K562 (cell line): ENCODE measurements at regions not wholly inside any gene's neighbourhood (a gene's known extent, or its start where the extent isn't known, plus 50 kb on each side); places are given as distances from the start of the nearest gene placed in this dataset.

Experiments used
- ATAC-seq: fragments of 200-7000 bp; cut with Tn5 transposase; 3 replicates; pipeline ENCODE4 v1.9.1; 2020; ENCODE audit warnings: moderate library complexity
- BruUV-seq: library from RNA; stranded (reverse); fragments of 400-500 nt; replicated peaks from 2 replicates; lab custom pipeline; 2021; lab: Mats Ljungman, UMichigan
- CTCF ChIA-PET: fragments of 300-600 bp; formaldehyde crosslinking; extraction: SDS; loops from one replicate; lab custom pipeline; 2021; ENCODE audit warnings: low intra/inter-chr PET ratio; lab: Yijun Ruan, JAX
- POLR2A ChIA-PET: fragments of 300-600, 350-650 bp; sonication (Branson Sonifier 250); formaldehyde crosslinking; extraction: SDS; loops from one replicate; lab custom pipeline; 2021; ENCODE audit warnings: antibody characterized with exemption, inconsistent platforms; lab: Yijun Ruan, JAX
- DNase-seq, 4 experiments: peaks; one replicate each; pipeline versions ENCODE4 v3.0.0 to v3.0.0-alpha.2; 2011 to 2018; ENCODE audit warnings: low spot score in 3 of 4, mixed read lengths in 3 of 4; ENCODE audit errors: extremely low read depth in 1 of 4
- FAIRE-seq: peaks from 2 replicates; lab custom pipeline; 2011; peaks lifted over from hg19 to GRCh38; lab: Jason Lieb, UNC
- H2AFZ ChIP-seq: 2 replicates; pipeline ENCODE4 v1.6.0; 2011; ENCODE audit warnings: low read depth, low read length, control low read depth, inconsistent platforms
- H3K27ac ChIP-seq: fragments of 200-600 bp; 3 replicates; pipeline ENCODE4 v1.8.0; 2011; ENCODE audit warnings: low read depth, mild to moderate bottlenecking, control low read depth, inconsistent platforms, low read length, moderate library complexity, mixed read lengths; ENCODE audit errors: extremely low read depth
- H3K27me3 ChIP-seq, 2 experiments: fragments of 300-600 bp in 1 of 2; 2 replicates in 1 of 2; 3 replicates in 1 of 2; pipeline versions ENCODE4 v1.6.0 to v1.8.0; 2011; ENCODE audit warnings: inconsistent platforms in 2 of 2, low read length in 2 of 2, mild to moderate bottlenecking in 1 of 2, mixed read lengths in 1 of 2, moderate library complexity in 1 of 2; ENCODE audit not compliant: control insufficient read depth in 2 of 2, insufficient read depth in 2 of 2
- H3K36me3 ChIP-seq: fragments of 300-600 bp; 3 replicates; pipeline ENCODE4 v1.8.0; 2011; ENCODE audit warnings: mild to moderate bottlenecking, low read length, inconsistent platforms; ENCODE audit not compliant: control insufficient read depth, insufficient read depth
- H3K4me1 ChIP-seq, 2 experiments: fragments of 200-600 bp in 1 of 2; replicated peaks in 1 of 2; 2 replicates in 1 of 2; 3 replicates in 1 of 2; pipeline versions ENCODE4 v1.5.1 to v1.8.0; 2011; ENCODE audit warnings: inconsistent platforms in 2 of 2, low read length in 2 of 2, mild to moderate bottlenecking in 1 of 2, mixed read lengths in 1 of 2, moderate library complexity in 1 of 2; ENCODE audit not compliant: control insufficient read depth in 2 of 2, insufficient read depth in 2 of 2
- H3K4me2 ChIP-seq: 2 replicates; pipeline ENCODE4 v1.6.1; 2011; ENCODE audit warnings: low read length, control low read depth, inconsistent platforms, mixed read lengths; ENCODE audit not compliant: insufficient read depth
- H3K4me3 ChIP-seq: fragments of 200-600 bp; sonication (generic), shearing (Covaris generic); 2 replicates; pipeline ENCODE4 v1.5.1; 2016; ENCODE audit warnings: control low read depth, inconsistent platforms
- H3K79me2 ChIP-seq: fragments of 200-600 bp; 3 replicates; pipeline ENCODE4 v1.8.0; 2011; ENCODE audit warnings: low read length, inconsistent platforms; ENCODE audit not compliant: control insufficient read depth, insufficient read depth
- H3K9ac ChIP-seq, 2 experiments: 2 replicates each; pipeline versions ENCODE4 v1.6.0 to v1.6.1; 2011; ENCODE audit warnings: low read depth in 2 of 2, low read length in 2 of 2, control low read depth in 1 of 2, inconsistent platforms in 1 of 2, mild to moderate bottlenecking in 1 of 2, mixed read lengths in 1 of 2; ENCODE audit not compliant: insufficient read depth in 1 of 2
- H3K9me1 ChIP-seq: one replicate; pipeline ENCODE4 v1.6.0; 2011; ENCODE audit warnings: inconsistent platforms, mild to moderate bottlenecking, low read length, moderate library complexity; ENCODE audit not compliant: control insufficient read depth, insufficient read depth
- H3K9me3 ChIP-seq: replicated peaks from 2 replicates; pipeline ENCODE4 v1.5.1; 2011; ENCODE audit warnings: low read depth, low read length, inconsistent platforms; ENCODE audit not compliant: control insufficient read depth, insufficient read depth
- H4K20me1 ChIP-seq: replicated peaks from 2 replicates; pipeline ENCODE4 v1.6.1; 2011; ENCODE audit warnings: low read length, inconsistent platforms, mixed read lengths; ENCODE audit not compliant: control insufficient read depth, insufficient read depth
- BRD4 ChIP-seq: fragments of 200-600 bp; sonication (generic); IDR thresholded peaks from 2 replicates; pipeline ENCODE4 v1.6.1; 2017; ENCODE audit warnings: inconsistent platforms
- KLF10 ChIP-seq: fragments of 250-450 bp; sonication (Bioruptor Pico); IDR thresholded peaks from 2 replicates; pipeline ENCODE4 v1.6.1; 2021; ENCODE audit warnings: matching md5 sums
- LCOR ChIP-seq: sonication (generic); formaldehyde crosslinking; IDR thresholded peaks from 2 replicates; pipeline ENCODE4 v1.8.0; 2022; ENCODE audit warnings: mild to moderate bottlenecking, missing genetic modification reagents
- RBM25 ChIP-seq: fragments of 200-400 bp; formaldehyde crosslinking; IDR thresholded peaks from 2 replicates; pipeline ENCODE4 v1.6.1; 2018; ENCODE audit warnings: low read length, low read depth, moderate library complexity; ENCODE audit not compliant: severe bottlenecking
- SFPQ ChIP-seq: fragments of 200-400 bp; formaldehyde crosslinking; IDR thresholded peaks from 2 replicates; pipeline ENCODE4 v1.6.1; 2017; ENCODE audit warnings: mild to moderate bottlenecking, low read depth, low read length, moderate library complexity
- U2AF2 ChIP-seq: fragments of 200-400 bp; formaldehyde crosslinking; optimal IDR thresholded peaks from 2 replicates; pipeline ENCODE3; 2017; ENCODE audit warnings: low read depth, mild to moderate bottlenecking, low read length
- ZKSCAN3 ChIP-seq: fragments of 250-450 bp; sonication (Bioruptor Pico); IDR thresholded peaks from 2 replicates; pipeline ENCODE4 v1.4.0; 2020
- ZNF518B ChIP-seq: fragments of 250-450 bp; sonication (Bioruptor Pico); IDR thresholded peaks from 2 replicates; pipeline ENCODE4 v1.5.0; 2021; ENCODE audit warnings: mild to moderate bottlenecking, moderate library complexity
- WGBS: fragments of 100-300 bp; shearing (Covaris generic); methylation state at CpG from one replicate; pipeline ENCODE4 v1.1.6; 2016; ENCODE audit warnings: low coverage, mixed read lengths; ENCODE audit not compliant: insufficient coverage; ENCODE audit errors: missing lambda C conversion rate; 5-methylcytosine and 5-hydroxymethylcytosine counted together
- in situ Hi-C: fragments of 300-500 bp; cut with MboI; formaldehyde crosslinking; loops from 4 replicates; pipeline ENCODE4 v1.15.0; 2018; ENCODE audit warnings: inconsistent platforms, mixed read lengths
- intact Hi-C: fragments of 100-400 bp; cut with micrococcal nuclease; formaldehyde crosslinking; loops from 2 replicates; pipeline ENCODE4 v1.14.2; 2022
- TF ChIP-seq, protein P1 (sequence below): fragments of 250-450 bp; sonication (Bioruptor Pico); IDR thresholded peaks from 2 replicates; pipeline ENCODE4 v1.4.0; 2020

DNA sequence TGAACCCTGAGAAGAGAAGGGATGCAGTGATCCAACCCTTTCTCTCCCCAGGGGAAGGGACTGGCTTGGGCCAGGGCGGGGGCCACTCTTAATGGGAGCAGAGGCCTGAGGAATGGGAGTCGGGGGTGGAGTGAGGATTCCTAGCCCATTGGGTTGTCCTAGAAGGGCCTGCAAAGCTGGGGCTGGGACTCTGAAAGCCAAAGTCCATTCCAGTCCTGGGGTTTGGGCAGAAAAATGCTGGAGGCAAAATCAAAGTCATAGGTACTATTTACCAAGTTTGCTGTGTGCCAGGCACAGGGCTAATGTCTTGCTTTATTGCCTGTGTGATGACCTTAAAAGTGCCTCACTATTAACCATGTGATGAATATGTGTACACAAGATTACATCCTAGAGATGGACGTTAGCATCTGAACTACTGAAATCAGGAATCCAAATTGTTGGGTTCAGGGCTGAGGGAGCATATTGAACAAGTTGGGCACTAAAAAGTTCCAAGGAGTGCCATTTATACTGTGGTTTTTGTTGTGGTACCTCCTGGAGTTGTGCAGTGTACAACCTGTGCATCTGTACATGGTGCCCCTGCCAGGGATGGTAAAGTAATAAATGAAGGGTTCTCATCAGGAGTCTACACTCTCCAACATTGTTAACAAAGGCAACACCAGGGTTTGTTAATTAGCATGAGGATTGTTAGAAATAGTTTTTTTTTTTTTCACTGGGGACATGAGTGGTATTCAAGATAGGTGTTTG, 84.4 kb upstream of the NKD1 start:
- in situ Hi-C loops: no loop called here
- WGBS: 0% methylated on average over 3 of the region's 3 CpGs

More for the DNA sequence above, 84.4 kb upstream of the NKD1 start:
- intact Hi-C loops: no loop called here
- H3K9ac ChIP-seq: no peak overlapping the region
- H3K4me3 ChIP-seq: no peak overlapping the region
- H3K9me1 ChIP-seq: no peaks in the 10 kb centered on the region
- ATAC-seq (no peak), FAIRE-seq (no peak), DNase-seq (no peak)
- no TSS peak for BruUV-seq
- no peak overlapping the region for H3K27ac ChIP-seq
- TF ChIP-seq KLF10 (CRISPR knock-in tag) (no peak), ZKSCAN3 (CRISPR knock-in tag) (no peak), ZNF518B (CRISPR knock-in tag) (no peak), SFPQ (no peak), U2AF2 (no peak), RBM25 (peak; percentile 71), BRD4 (no peak), LCOR (CRISPR knock-in tag) (no peak)
- TF ChIP-seq, protein P1, sequence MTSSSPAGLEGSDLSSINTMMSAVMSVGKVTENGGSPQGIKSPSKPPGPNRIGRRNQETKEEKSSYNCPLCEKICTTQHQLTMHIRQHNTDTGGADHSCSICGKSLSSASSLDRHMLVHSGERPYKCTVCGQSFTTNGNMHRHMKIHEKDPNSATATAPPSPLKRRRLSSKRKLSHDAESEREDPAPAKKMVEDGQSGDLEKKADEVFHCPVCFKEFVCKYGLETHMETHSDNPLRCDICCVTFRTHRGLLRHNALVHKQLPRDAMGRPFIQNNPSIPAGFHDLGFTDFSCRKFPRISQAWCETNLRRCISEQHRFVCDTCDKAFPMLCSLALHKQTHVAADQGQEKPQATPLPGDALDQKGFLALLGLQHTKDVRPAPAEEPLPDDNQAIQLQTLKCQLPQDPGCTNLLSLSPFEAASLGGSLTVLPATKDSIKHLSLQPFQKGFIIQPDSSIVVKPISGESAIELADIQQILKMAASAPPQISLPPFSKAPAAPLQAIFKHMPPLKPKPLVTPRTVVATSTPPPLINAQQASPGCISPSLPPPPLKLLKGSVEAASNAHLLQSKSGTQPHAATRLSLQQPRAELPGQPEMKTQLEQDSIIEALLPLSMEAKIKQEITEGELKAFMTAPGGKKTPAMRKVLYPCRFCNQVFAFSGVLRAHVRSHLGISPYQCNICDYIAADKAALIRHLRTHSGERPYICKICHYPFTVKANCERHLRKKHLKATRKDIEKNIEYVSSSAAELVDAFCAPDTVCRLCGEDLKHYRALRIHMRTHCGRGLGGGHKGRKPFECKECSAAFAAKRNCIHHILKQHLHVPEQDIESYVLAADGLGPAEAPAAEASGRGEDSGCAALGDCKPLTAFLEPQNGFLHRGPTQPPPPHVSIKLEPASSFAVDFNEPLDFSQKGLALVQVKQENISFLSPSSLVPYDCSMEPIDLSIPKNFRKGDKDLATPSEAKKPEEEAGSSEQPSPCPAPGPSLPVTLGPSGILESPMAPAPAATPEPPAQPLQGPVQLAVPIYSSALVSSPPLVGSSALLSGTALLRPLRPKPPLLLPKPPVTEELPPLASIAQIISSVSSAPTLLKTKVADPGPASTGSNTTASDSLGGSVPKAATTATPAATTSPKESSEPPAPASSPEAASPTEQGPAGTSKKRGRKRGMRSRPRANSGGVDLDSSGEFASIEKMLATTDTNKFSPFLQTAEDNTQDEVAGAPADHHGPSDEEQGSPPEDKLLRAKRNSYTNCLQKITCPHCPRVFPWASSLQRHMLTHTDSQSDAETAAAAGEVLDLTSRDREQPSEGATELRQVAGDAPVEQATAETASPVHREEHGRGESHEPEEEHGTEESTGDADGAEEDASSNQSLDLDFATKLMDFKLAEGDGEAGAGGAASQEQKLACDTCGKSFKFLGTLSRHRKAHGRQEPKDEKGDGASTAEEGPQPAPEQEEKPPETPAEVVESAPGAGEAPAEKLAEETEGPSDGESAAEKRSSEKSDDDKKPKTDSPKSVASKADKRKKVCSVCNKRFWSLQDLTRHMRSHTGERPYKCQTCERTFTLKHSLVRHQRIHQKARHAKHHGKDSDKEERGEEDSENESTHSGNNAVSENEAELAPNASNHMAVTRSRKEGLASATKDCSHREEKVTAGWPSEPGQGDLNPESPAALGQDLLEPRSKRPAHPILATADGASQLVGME (CRISPR knock-in tag): no peak
- no peaks in the 10 kb centered on the region for H3K36me3 ChIP-seq
- 0 out of 2 replicates have a peak, but pooled peaks cover 4% of the 10 kb centered on the region for H4K20me1 ChIP-seq
- H3K27me3 ChIP-seq: peaks cover 38 to 67% of the 10 kb centered on the region in 2 experiments
- no peaks in the 10 kb centered on the region for H3K79me2 ChIP-seq
- no peaks in the 10 kb centered on the region; the same call in 1 of the 2 replicates for H3K9me3 ChIP-seq
- ChIA-PET CTCF (no interaction called here), POLR2A (interaction anchor here (0.7 to 1.0 kb wide), 2 partner anchors 9 to 155 kb away, joined by 5 to 6 read pairs; no protein-coding TSS in a partner anchor)
- no peak overlapping the region for H2AFZ ChIP-seq
- H3K4me1 ChIP-seq: peaks cover 3 to 10% of the 10 kb centered on the region in 2 experiments; a peak in 3 of 5 replicates
- no peak overlapping the region for H3K4me2 ChIP-seq
